ENCODE measurements at regions not wholly inside any gene's neighbourhood (a gene's known extent, or its start where the extent isn't known, plus 50 kb on each side); places are given as distances from the start of the nearest gene placed in this dataset.
"Not testable (repeated sequence)": the region's sequence is repeated elsewhere in the genome, so short reads cannot be mapped to it uniquely, and the experiment has no call there.

DNA sequence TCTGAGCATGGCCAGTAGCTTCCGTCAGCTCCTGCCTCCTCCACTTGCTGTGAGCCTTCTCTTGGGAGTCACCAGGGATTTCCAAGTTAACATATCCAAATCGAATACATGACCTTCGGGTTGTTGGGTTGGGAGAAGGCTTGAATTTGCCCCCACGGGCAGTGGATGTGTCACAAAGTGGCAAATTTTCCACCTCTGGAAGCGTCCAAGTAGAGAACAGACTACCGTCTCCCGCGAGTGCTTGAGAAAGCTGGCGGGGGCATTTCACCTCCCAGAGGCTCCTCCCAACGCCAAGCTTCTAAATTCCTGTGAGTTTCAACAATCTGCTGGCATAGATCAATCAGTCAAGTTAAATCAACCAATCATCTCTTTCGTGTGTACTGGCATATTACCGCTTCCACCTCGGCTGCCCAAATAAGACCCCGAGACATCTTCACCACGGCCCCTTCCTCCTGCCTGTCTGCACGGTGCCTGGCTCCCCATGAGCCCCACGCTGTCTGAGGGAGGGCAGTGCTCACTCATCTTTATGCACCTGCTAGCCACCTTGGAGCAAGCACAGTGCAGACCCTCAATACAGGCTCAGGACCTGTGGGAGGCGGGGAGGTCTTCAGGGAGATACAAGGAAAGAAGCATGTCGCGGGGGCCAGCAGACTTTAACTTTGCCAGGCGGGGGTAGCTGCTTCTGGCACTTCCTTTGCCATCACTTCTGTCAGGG is 79.1 kb downstream of the MRPL36 start:
- DNase-seq (ENCODE audit: low read depth), result no peak
- TF ChIP-seq CTCF (IDR thresholded peaks at IDR 0.05; ENCODE audit: low read depth, low read length, missing control alignments), result no peak
- no peak overlapping the region for H3K4me3 ChIP-seq (ENCODE audit: low read depth, low read length)
- in situ Hi-C loops (cut with HindIII; ENCODE audit: low sequenced_read_pairs), result no loop called here

- no peak for TF ChIP-seq CTCF (IDR thresholded peaks at IDR 0.05; ENCODE audit: low read depth, low read length, missing control alignments)
- H3K4me3 ChIP-seq (ENCODE audit: low read depth, low read length), result no peak overlapping the region
- in situ Hi-C loops (cut with HindIII; ENCODE audit: low sequenced_read_pairs), result no loop called here
- no peak for DNase-seq (ENCODE audit: low read depth)
Observed at GRCh38 chr5:1719860-1720259, 79.8 kb downstream of the MRPL36 start.

- no peak for DNase-seq (ENCODE audit: low read depth)
- in situ Hi-C loops (cut with HindIII; ENCODE audit: low sequenced_read_pairs), result no loop called here
Observed at GRCh38 chr5:1718669-1719068, 81.0 kb downstream of the MRPL36 start.

GRCh38 chr5:1710091-1710490 is 89.5 kb downstream of the MRPL36 start:
- in situ Hi-C loops (cut with HindIII; ENCODE audit: low sequenced_read_pairs); DNase-seq (ENCODE audit: low read depth); H3K4me3 ChIP-seq (ENCODE audit: low read depth, low read length): not testable (repeated sequence)

More at GRCh38 chr5:1718669-1719068, 81.0 kb downstream of the MRPL36 start:
- TF ChIP-seq CTCF (IDR thresholded peaks at IDR 0.05; ENCODE audit: low read depth, low read length, missing control alignments), result no peak
- H3K4me3 ChIP-seq (ENCODE audit: low read depth, low read length), result no peak overlapping the region

DNA sequence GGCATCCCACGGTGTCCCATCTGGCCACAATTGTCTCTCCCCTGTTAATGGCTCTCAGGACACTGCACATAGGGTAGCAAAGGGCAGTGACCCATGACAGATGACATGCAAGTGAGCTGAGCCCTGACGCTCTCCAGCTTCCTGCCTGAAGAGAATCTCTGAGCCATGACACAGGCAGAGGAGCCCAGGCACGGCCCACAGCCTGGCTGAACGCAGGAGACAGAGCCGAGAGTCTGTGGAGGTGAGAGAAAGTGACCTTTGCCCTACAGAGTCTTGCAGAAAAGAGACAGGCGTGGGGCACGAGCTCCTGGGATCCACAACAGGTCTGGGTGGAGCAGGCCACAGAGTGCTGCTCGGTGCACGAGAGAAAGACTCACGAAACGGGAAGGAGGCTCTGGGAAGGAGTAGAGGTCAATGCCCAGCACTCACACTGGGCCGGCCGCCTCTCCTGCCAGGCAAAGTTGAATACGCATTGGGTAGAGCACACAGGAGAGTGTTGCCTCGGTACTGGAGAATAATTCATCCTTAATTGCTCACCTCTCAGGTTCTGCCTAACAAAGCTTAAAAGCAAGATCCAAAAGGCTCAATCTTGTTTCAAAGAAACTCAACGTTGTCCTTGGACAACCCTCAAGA is 90.3 kb downstream of the MRPL36 start:
- no peak for DNase-seq (ENCODE audit: low read depth)
- no peak overlapping the region for H3K4me3 ChIP-seq (ENCODE audit: low read depth, low read length)
- in situ Hi-C loops (cut with HindIII; ENCODE audit: low sequenced_read_pairs), result no loop called here
- TF ChIP-seq CTCF (IDR thresholded peaks at IDR 0.05; ENCODE audit: low read depth, low read length, missing control alignments), result no peak

DNA sequence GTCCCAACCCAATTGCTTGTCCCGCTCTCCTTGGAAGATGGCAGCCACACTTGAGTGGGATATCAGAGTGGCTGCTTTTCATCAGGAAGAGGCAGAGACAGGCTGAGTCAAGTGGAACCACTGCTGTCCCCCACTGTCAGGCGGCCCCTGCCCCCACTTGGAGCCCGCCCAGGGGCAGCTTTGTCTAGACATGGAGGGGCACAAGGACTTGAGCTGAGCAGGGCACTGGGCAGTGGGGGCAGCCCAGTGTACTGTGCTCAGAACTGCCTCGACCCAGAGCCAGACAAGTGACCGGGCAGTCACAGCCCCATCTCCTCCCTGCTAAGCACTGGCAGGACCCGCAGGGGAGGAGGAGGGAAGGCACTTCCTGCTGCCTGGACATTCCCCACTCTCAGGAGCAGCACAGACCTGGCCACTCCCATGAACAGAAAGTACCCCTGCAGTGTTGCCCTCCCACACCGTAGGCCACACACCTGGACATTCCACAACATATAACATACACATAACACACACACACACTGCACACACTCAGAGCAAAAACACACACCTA is 91.0 kb downstream of the MRPL36 start:
- TF ChIP-seq CTCF (IDR thresholded peaks at IDR 0.05; ENCODE audit: low read depth, low read length, missing control alignments), result no peak
- H3K4me3 ChIP-seq (ENCODE audit: low read depth, low read length), result no peak overlapping the region
- in situ Hi-C loops (cut with HindIII; ENCODE audit: low sequenced_read_pairs), result no loop called here
- DNase-seq (ENCODE audit: low read depth), result no peak

DNA sequence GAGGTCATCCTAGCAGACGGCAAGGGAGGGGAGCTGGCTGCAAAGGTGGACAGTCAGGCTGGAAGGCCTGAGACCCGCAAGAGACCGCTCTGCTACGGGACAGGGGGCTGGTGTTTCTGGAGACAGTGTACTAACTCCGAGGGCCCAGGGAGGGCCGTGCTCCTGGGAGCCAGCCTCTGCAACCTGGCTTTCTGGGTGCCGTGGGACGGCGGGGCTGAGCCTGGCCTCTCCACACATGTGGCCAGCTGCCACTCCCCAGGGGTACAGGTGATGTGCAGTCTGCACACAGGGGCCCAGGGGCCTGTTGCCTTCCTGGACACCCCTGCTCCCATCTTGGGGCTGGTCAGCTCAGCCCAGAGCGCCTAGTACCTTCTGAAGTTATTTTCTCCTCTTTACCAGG is 92.2 kb downstream of the MRPL36 start:
- in situ Hi-C loops (cut with HindIII; ENCODE audit: low sequenced_read_pairs), result no loop called here
- DNase-seq (ENCODE audit: low read depth), result no peak
- no peak overlapping the region for H3K4me3 ChIP-seq (ENCODE audit: low read depth, low read length)
- no peak for TF ChIP-seq CTCF (IDR thresholded peaks at IDR 0.05; ENCODE audit: low read depth, low read length, missing control alignments)

Measured in astrocyte of the cerebellum (primary cell).